HT-29 (cell line): ENCODE measurements at regions not wholly inside any gene's neighbourhood (a gene's known extent, or its start where the extent isn't known, plus 50 kb on each side); places are given as distances from the start of the nearest gene placed in this dataset.
A peak's percentile ranks its signal among the peaks of the same experiment; 100 is the strongest.

Experiments used
- DNase-seq: peaks from one replicate; pipeline ENCODE4 v3.0.0-alpha.2; 2015; ENCODE audit warnings: low spot score

GRCh38 chr10:78770167-78771090, 298.3 kb upstream of the ZMIZ1 start:
- DNase-seq: no peak

DNA sequence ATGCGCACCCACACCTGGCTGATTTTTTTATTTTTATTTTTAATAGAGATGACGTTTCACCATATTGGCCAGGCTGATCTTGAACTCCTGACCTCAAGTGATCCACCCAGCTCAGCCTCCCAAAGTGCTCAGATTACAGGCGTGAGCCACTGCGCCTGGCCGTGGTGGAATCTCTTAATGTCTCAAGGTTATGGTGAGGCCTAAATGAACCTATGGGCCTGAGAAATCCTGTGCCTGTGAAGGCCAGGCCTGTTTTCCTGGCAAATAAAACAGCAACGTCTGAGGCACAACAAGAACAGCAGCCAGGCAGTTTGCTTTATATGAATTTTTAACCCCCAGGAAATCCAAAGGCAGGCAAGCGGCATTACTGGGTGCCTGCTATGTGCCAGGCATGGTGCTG, 297.5 kb upstream of the ZMIZ1 start:
- no peak for DNase-seq

DNA sequence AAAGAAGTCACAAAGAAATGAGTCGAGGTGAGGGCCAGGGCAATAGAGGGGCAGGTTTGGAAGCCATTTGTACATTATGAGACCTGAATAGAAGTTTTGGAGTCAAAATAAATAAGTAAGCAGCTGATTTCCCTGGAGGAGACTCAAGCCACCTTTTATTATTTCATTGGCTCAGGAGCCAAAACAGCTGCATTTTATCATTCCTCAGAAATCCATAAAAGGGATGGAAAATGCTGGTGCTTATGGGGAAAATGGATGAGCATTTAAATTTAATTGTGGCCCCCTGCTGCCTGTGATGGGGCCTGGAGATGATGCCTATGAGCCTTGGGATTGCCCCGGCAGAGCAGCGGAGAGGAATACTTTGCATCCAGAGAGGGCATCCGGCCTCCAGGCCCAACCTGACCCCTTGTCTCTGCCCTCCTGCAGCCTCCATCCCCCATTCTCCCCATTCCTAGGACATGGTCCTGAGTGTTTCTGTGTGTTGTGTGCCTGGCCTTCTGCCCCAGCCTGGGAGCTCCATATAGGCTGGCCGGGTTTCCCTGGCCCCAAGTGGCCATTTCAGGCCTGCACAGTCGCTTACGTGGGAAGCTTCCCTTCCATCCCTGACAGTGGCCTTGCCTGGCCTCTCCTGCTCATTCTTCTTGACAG, 296.8 kb upstream of the ZMIZ1 start:
- DNase-seq: no peak

DNA sequence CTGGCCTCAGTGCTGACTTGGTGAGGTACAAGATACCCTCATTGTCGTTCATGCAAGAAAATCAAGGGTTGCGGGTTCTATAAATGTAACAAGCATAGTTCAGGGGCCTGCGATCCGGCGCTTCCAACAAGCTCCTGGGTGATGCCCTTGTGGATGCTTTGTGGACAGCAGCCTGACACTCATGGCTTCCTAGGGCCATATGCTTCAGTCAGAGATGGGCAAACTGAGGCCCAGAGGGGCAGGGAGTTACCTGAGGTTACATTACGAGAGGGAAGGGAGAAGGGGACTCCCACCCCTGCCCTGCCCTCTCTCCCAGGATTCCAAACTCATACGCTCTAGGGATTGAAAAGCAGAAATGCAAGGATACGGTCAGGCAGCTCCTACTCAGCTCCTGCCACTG, 296.3 kb upstream of the ZMIZ1 start:
- DNase-seq: no peak

DNA sequence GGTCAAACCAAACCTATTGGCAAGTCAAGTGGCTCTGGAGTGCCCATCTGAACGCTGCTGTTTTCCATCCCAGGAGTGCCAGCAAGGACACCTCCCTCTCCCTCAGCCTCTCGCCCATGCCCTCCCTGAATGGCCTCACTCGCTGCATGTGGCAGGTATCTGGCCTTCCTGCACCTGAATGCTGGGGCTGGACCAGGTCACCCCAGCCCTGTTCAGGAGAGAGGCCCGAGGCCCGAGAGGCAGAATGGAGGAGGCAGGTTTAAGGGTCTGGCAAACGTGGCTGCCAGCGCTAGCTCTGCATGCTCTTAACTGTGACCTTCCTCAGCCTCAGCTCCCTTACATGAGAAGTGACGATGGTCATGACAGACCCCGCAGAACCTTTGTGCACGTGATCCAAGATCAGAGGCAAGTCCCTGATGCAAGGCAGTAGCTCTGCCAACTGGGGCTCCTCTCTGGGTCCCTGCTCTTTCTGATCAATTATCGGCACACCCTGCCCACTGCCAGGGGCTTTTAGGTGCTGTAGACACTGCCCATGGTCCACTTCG, 295.7 kb upstream of the ZMIZ1 start:
- DNase-seq: no peak

DNA sequence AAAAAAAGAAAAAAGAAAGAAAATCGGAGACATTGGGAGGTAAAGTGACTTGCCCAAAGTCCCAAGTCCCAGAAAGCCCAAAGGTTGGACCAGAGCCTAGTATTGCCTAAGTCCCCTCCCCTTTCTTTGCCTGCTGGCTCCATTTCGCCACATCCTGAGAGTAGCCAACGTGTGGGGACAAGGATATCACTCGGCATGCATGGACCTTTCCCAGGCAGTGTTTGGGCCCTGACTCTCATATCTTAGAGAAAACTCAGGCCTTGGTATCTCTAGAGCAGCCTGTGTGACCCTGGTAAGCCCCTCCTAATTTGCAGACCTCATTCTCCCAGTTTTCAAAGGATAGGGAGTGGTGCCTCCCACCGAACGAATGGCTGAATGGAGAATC, 294.2 kb upstream of the ZMIZ1 start:
- DNase-seq: no peak

DNA sequence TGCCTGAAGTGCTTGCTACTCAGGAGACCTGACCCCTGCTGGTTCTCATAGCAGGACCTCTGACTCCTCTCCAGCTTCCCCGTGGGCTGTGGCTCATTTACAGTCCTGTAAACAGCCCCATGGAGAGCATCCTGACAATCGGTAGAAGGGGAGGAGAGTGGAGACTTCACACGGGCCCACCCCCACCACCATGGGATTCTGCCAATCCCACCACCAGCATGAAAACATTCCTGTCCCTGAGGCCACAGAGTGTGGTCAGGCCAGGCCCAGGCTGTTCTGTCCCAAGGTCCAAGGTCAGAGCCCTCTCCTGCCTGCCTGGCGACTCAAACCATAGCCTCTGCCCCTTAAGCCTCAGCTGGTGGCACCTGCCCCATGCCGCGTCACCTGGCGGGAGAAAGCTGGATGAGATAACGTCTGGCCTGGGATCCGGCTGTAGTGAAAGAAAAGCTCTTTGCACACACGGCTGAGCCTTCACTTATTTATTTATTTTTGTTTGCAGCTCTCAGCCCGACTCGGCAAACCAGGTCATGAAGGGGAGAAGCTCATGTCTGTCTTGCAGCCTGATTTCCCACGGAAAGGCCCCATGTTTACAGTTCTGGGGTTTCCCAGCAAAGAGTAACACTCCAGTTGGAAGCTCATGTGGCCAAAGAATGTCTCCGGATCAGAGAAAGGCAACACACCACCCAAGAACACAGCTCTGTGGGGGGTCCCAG, 293.6 kb upstream of the ZMIZ1 start:
- DNase-seq: no peak

DNA sequence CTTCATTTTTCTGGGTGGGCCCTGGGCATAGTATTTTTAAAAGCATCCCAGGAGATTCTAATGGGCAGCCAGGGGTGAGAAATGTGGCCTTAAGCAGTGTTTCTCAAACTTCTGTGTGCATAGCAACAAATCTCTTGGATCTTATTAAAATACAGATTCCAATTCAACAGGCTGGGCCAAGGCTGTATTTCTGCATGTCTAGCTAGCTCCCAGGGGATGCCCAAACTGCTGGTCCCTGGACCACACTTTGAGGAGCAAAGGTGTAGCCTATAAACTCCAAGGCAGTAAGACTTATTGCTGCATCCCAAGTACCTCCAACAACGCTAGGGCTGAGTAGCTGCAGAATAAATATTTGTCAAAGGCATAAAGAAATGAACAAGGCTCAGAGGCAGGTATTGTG, 292.9 kb upstream of the ZMIZ1 start:
- DNase-seq: no peak

- DNase-seq: no peak
Measured at GRCh38 chr10:78776756-78777155, 292.0 kb upstream of the ZMIZ1 start.

GRCh38 chr10:78777466-78777865, 291.3 kb upstream of the ZMIZ1 start:
- DNase-seq: no peak

DNA sequence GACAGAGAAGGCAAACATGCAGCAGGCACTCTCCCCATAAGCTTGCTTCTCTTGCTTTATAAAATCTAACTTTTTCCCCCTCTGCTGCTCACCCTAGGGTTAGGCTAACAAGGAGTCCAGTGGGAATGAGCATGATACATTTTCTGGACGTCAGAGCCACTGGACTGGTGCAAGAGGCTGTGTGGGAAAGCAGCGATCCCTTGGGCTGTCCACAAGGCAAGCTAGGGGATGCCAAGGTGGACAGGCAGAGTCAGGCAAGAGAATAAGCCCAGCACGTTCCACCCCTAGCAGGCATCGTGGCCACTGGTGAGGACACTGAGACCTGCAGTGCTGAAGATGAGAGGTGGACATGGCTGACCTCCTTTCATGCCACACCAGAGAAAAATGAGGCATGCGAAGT, 290.9 kb upstream of the ZMIZ1 start:
- DNase-seq: no peak

GRCh38 chr10:78778444-78779338, 290.1 kb upstream of the ZMIZ1 start:
- DNase-seq: no peak

DNA sequence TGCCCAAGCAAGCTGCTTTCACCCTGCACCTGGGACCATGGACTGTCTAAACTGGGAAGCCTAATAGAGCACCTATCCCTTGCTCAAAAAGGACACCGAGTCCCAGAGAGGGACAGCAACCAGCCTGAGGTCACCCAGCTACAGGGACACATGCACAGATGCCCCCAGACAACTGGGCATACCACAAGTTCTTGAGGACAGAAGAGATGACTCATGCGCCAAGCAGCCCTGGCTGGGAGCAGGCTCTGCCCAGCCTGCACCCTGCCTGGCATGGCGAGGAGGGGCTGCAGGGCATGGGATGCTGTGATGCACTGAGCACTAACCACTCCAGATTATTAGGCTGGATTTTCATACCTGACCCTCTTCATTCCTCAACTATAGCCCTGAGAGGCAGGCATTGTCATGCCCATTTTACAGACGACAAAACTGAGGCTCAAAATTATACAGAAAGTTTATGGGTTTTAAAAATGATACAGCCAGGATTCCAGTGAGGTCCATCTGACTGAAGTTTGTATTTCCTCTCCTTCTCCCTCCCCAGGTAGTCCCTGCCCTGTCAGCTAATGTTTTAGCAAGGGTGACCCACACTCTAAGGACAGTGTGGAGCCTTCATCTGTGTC, 289.3 kb upstream of the ZMIZ1 start:
- peak; percentile 16 for DNase-seq

GRCh38 chr10:78780551-78780961, 288.2 kb upstream of the ZMIZ1 start:
- DNase-seq: no peak

- DNase-seq: no peak
Measured at GRCh38 chr10:78781251-78781913, 287.4 kb upstream of the ZMIZ1 start.

GRCh38 chr10:78781991-78782390, 286.8 kb upstream of the ZMIZ1 start:
- no peak for DNase-seq

DNA sequence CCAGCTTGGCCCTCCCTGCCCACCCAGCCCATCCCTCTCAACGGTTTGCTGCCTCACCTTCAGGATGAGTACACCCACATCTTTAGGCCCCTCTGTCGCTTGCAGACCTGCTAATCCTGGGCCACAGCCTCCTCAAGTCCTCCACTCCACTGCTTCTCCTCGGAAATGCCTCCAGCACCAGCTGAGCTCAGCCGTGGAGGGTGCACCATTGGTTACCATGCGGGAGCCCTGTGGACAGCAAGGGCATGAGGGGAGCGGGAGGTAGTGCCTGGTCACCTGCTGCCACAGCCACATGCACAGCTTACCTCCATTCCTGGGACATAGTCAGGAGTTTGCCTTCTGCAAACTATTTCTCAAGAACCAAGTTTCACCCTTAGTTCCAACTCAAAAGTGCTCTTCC, 286.3 kb upstream of the ZMIZ1 start:
- DNase-seq: no peak

GRCh38 chr10:78783753-78784152, 285.0 kb upstream of the ZMIZ1 start:
- no peak for DNase-seq

- DNase-seq: no peak
Measured at GRCh38 chr10:78784546-78784945, 284.2 kb upstream of the ZMIZ1 start.

- no peak for DNase-seq
Measured at GRCh38 chr10:78785066-78785465, 283.7 kb upstream of the ZMIZ1 start.
